ENCODE measurements at regions not wholly inside any gene's neighbourhood (a gene's known extent, or its start where the extent isn't known, plus 50 kb on each side); places are given as distances from the start of the nearest gene placed in this dataset.

DNA sequence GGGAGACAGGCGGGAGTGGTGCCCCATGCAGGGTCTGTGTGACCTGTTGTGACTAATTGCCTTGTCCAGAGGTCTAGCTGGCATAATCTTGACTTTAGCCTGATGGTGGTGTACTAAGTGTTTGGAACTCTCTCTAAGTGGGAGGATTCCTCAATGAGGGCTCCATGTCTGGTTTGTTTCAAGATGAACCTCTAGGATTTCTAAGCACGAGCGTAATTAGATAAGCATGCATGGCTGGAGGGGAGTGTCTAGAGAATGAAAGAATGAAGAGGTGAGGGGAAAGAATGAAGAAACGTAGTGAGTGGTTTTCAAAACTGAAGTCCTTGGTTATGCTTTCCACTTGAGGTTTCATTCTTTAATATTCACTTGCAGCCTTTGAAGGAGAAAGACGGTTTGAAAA lies 833.2 kb upstream of the GYPC start:
- TF ChIP-seq, protein P1, sequence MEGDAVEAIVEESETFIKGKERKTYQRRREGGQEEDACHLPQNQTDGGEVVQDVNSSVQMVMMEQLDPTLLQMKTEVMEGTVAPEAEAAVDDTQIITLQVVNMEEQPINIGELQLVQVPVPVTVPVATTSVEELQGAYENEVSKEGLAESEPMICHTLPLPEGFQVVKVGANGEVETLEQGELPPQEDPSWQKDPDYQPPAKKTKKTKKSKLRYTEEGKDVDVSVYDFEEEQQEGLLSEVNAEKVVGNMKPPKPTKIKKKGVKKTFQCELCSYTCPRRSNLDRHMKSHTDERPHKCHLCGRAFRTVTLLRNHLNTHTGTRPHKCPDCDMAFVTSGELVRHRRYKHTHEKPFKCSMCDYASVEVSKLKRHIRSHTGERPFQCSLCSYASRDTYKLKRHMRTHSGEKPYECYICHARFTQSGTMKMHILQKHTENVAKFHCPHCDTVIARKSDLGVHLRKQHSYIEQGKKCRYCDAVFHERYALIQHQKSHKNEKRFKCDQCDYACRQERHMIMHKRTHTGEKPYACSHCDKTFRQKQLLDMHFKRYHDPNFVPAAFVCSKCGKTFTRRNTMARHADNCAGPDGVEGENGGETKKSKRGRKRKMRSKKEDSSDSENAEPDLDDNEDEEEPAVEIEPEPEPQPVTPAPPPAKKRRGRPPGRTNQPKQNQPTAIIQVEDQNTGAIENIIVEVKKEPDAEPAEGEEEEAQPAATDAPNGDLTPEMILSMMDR (IDR thresholded peaks at IDR 0.05), result no peak
- TF ChIP-seq EP300 (IDR thresholded peaks at IDR 0.05) (no peak), POLR2A (IDR thresholded peaks at IDR 0.05) (no peak)
